GM18505 (cell line): ENCODE measurements at regions not wholly inside any gene's neighbourhood (a gene's known extent, or its start where the extent isn't known, plus 50 kb on each side); places are given as distances from the start of the nearest gene placed in this dataset.

ENCODE experiments used
- ATAC-seq: cut with Tn5 transposase; IDR thresholded peaks from one replicate; pipeline ENCODE4 v1.9.1; 2021; ENCODE audit not compliant: unreplicated experiment
- POLR2A ChIP-seq: IDR thresholded peaks from 4 replicates; pipeline ENCODE4 v1.6.1; 2011; ENCODE audit warnings: borderline replicate concordance; ENCODE audit not compliant: insufficient read depth, insufficient read length; ENCODE audit errors: extremely low read depth

DNA sequence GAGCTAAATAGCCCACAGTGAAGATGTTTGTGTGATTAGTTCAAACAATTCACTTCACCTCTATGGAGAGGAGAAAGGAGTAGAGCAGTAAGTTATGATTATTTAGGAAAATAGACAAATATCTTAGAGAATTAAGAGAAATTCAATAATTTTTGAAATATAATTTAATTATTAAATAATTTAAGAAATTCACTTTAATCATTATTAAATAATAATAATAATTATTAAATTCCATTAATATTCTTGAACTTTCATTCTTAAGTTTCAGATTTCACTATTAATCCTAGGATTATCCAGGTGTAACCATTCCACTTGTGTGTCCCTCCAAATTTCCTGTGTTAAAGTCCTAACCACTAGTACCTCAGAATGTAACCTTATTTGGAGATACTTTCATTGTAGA is 58.9 kb upstream of the RGS18 start:
- no peak for TF ChIP-seq POLR2A
- ATAC-seq: no peak

DNA sequence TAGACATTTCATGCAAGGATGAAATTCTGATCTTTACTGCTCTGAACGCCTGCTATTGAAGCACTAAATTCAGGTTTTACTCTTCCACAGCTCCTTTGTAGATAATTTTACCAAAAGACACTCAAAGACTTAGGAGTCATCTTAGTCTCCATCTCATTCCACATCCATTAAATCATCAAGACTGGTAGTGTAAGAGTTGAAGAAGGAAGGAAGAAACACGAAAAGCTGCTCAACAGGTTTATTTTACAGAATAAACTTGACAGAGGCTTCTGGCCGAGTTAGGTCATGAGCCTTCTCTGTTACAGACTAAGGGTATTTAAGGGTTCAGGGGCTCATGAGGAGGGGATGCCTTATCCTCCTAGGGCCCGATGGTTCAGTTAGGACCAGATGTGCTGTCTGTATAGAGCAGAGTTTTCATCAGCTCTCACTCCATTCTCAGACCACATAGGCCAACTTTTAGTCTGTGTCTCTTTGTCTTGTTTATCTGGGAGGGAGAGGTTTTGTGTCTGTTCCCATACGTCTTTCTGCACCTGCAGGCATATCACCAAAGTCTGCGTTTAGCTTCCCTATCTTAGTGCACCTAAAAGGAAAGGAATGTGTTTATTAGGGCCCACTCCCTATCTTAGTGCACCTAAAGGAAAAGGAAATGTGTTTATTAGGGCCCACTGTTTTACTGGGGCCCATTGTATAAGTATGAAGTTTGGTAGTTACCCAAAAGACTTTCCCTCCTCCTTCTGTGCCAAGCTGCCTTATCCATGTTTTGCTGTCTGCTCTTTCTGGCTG is 57.4 kb upstream of the RGS18 start:
- no peak for ATAC-seq
- no peak for TF ChIP-seq POLR2A

DNA sequence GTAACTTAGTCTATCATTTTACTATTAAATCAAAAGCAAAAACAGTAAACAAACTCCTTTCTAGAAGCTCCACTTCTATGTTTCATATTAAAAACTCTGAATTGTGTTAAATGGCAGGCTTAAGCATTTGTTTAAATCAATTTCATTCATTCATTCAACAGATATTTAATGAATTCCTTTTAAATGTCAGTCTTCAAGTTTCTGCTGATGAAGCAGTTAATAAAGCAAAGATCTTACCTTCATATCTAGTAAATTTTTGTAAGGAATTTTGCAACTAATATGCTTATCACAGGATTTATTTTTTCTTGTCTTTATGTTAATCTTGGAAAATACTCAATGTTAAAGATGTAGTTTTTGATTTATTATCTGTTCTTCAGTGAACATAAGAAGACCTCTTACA is 54.1 kb upstream of the RGS18 start:
- ATAC-seq: no peak

DNA sequence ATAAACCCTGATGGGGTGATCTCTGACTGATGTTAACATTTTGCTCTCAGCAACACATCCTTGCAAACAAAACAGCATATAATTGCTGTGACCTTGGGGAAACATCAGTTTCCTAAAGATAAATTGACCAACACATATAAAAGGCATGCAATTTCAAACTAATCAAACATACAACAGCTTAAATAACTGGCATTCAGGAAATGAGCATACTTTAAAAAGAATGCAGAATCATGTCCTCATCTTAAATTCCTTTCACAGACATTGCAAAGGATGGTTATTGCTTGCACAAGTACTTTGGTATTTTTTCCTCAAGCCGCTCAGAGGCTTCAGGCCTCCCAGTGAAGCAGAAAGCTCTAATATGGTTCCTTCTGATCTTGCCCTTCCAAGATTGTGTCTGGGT is 53.4 kb upstream of the RGS18 start:
- no peak for ATAC-seq
- no peak for TF ChIP-seq POLR2A

More for the DNA sequence above, 54.1 kb upstream of the RGS18 start:
- no peak for TF ChIP-seq POLR2A

DNA sequence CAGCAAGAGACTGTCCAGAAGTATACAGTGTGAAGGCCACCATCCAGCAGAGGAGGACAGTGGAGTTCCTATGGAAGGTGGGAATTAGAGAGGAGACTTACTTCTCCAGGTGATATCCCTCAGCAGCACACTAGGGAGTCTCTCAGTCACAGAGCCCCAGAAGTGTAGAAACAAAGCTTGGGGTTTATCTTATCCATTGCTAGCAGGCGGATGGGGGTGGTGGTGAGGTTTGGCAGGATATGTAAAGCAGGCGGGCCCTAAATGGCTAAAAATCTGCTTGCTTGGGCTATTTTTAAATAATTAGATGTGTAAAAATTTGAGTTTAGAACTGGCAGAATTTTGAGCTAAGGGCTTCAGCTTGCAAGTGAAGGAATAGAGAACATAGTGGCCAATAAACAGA is 50.1 kb upstream of the RGS18 start:
- no peak for TF ChIP-seq POLR2A
- ATAC-seq: no peak
